ENCODE measurements at regions not wholly inside any gene's neighbourhood (a gene's known extent, or its start where the extent isn't known, plus 50 kb on each side); places are given as distances from the start of the nearest gene placed in this dataset.
"Not testable (repeated sequence)": the region's sequence is repeated elsewhere in the genome, so short reads cannot be mapped to it uniquely, and the experiment has no call there.

- no peak for ATAC-seq
Observed at GRCh38 chr3:110248666-110249065, 823.0 kb upstream of the NECTIN3 start.

DNA sequence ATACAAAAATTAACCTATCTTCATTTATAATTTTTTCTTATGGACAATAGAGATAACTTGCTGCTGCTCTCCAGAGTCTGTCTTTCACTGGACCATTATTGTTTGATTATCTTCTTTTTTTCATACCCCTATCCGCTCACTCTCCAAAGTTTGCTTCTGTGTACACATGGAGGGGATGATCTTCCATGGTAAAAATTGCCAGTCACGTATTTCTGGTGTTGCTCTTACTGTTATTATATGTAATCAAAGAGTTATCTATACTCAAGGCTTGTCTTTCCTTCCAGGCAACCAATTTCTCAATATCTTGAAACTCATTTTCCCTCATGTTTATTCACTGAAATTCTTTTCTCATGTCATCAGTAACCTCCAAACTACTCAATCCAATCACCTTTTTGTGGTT is 817.8 kb upstream of the NECTIN3 start:
- no peak for ATAC-seq

GRCh38 chr3:110254591-110254990 is 817.0 kb upstream of the NECTIN3 start:
- ATAC-seq: no peak

GRCh38 chr3:110261141-110261540 is 810.5 kb upstream of the NECTIN3 start:
- ATAC-seq: no peak

- ATAC-seq: no peak
Observed at GRCh38 chr3:110262896-110263295, 808.7 kb upstream of the NECTIN3 start.

DNA sequence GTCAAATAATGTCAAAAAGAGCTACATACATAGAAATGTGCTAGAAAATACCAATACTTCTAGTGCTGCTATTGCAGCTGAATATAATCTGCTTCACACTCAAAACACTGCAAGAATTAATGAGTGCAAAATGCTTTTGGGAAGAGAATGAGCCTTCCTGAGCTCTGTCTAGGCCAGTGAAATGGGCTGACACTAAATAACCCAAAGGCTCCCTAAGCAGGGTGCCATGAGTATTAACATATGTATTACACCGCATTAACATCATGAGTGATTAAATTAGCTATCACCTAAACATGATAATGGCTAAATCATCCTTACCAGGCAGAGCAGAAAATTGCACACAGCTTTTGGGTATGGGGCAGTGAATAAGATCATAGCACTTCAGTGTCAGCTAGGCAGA is 806.3 kb upstream of the NECTIN3 start:
- ATAC-seq: no peak

- no peak for ATAC-seq
Observed at GRCh38 chr3:110267304-110267845, 804.2 kb upstream of the NECTIN3 start.

- no peak for ATAC-seq
Observed at GRCh38 chr3:110272525-110272924, 799.1 kb upstream of the NECTIN3 start.

GRCh38 chr3:110291886-110292501 is 779.6 kb upstream of the NECTIN3 start:
- no peak for ATAC-seq

GRCh38 chr3:110293660-110294059 is 778.0 kb upstream of the NECTIN3 start:
- no peak for ATAC-seq

GRCh38 chr3:110296885-110297284 is 774.7 kb upstream of the NECTIN3 start:
- ATAC-seq: no peak

- ATAC-seq: no peak
Observed at GRCh38 chr3:110301781-110302180, 769.8 kb upstream of the NECTIN3 start.

DNA sequence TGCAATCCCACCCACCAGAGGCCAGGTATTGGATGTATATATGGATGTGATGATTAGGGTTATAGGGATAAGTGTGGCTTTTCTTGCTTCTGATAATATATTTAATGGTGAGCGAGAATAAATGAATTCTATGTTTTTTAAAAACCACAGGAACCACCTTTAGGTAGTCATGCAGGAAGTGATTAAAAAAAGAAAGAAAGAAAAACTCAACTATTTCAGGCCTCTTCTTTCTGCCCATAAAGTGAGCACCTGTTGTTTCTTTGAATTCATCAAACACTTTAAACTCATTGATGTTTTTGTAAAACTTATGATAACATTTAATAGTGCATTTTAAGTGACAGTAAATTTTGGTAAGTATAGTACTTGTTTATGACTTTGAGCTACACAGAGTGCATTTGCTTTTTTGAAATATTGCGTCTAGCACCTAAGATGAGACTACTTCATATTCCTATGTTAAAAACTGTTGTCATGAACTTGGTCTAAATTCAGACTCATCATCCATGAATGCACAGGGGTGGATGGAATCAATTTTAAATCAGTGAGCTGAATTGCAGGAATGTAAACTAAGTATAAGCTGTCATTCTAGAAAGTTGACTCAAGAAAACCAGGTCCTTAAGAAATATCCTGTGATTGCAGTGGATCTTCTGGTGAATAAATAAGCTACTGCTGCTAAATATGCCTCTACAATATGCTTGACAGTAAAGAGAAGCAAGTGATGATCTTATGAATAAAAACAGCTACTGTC is 764.4 kb upstream of the NECTIN3 start:
- ATAC-seq: no peak

DNA sequence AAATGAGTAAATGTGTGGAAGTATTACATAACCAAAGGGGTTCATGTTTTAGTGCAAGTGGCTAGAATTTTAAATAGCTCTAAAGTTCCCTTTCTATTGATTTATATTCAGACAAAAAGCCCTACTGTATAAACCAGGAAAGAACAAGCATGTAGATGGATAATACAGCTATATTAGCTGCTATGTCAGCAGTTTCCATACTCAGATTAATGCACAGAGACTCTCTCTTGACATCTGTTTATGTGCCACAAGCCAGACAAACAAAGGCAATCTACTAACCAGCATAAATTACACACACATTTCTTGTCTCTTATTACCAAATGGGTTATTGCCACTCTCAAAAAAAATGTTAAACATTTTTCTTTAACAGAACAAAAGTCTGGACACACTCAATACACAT is 760.1 kb upstream of the NECTIN3 start:
- ATAC-seq: no peak

DNA sequence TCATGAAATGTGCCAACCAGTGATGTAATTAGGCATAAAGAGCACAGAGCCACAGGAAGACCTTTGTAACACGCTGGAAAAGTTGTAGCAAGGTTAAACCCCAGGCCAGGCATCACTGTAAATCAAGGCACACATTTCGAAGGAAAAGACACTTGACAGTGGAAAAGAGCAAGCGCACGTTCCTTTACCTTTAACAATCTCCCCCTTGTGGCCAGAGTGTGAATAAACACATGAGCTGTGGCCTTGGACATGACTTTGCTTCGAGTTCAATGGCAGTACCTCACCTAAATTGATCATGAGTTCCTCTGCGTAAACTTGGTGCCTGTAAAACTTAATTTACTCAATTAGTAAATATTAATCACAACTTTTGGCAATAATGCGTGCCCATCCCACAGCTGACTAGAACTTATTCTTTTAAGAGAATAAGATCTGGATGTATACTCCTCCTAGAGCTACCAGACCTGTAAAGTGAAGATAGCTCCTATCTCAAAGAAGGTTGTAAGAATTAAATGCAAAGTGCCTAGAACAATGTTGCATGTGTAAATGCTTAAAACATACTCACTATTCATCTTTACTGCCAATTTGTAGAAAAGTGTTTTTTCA is 757.0 kb upstream of the NECTIN3 start:
- peak; percentile 46 for ATAC-seq

DNA sequence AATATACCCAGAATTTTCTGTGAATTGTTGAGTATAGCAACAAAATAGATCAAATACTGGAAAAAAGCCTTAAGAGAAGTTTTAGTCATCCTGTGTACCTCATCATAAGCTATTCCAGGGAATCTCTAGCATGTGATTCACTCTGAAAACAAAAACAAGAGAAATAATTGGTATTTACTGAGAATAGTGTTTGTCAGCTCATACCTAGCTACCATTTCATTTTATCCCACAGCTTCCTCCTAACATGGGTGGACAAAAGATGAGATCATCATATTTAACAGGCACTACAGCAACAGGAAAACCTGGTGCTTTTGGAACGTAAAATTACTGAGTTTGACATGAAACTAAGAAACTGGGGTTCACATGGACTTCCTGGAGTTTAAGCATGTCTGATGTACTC is 753.5 kb upstream of the NECTIN3 start:
- ATAC-seq: no peak

DNA sequence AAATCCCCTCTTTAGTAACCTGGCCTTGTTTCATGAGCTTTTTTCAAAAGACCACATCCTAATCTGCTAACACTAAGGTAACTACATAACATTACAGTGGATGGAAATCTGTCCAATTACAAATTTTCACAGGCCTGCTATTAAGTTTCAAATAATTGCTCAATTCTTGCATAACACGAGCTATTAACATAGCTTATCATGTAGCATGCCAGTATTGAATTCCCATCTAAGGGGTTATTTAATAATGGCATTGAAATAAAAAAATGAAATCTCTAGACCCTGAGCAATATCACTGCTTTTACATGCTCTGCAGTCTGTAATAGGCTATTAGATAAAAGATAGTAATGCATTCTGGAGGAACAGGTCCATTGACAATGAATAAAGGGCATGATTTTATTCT is 748.3 kb upstream of the NECTIN3 start:
- no peak for ATAC-seq

- no peak for ATAC-seq
Observed at GRCh38 chr3:110324171-110324705, 747.4 kb upstream of the NECTIN3 start.

GRCh38 chr3:110327870-110328269 is 743.7 kb upstream of the NECTIN3 start:
- ATAC-seq: no peak

DNA sequence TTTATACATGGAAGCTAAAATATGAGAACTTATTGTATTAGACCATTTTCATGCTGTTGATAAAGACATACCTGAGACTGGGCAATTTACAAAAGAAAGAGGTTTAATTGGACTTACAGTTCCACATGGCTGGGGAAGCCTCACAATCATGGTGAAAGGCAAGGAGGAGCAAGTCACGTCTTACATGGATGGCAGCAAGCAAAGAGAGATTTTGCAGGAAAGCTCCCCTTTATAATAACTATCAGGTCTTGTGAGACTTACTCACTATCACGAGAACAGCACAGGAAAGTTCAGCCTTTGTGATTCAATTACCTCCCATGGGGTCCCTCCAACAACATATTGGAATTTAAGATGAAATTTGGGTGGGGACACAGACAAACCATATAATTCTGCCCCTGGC is 740.1 kb upstream of the NECTIN3 start:
- ATAC-seq: not testable (repeated sequence)

DNA sequence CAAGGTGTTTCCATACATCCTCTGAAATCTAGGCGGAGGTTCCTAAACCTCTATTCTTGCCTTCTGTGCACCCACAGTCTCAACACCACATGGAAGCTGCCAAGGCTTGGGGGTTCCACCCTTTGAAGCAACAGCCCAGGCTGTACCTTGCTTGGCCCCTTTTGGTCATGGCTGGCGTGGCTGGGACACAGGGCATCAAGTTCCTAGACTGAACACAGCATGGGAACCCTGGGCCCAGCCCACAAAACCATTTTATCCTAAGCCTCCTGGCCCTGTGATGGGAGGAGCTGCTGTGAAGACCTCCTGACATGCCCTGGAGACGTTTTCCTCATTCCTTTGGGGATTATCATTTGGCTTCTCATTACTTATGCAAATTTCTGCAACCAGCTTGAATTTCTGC is 739.0 kb upstream of the NECTIN3 start:
- no peak for ATAC-seq

- no peak for ATAC-seq
Observed at GRCh38 chr3:110341047-110341446, 730.6 kb upstream of the NECTIN3 start.

- no peak for ATAC-seq
Observed at GRCh38 chr3:110343376-110343775, 728.2 kb upstream of the NECTIN3 start.

GRCh38 chr3:110343945-110344344 is 727.7 kb upstream of the NECTIN3 start:
- ATAC-seq: no peak
